ENCODE measurements at regions not wholly inside any gene's neighbourhood (a gene's known extent, or its start where the extent isn't known, plus 50 kb on each side); places are given as distances from the start of the nearest gene placed in this dataset.
"Not testable (repeated sequence)": the region's sequence is repeated elsewhere in the genome, so short reads cannot be mapped to it uniquely, and the experiment has no call there.

DNA sequence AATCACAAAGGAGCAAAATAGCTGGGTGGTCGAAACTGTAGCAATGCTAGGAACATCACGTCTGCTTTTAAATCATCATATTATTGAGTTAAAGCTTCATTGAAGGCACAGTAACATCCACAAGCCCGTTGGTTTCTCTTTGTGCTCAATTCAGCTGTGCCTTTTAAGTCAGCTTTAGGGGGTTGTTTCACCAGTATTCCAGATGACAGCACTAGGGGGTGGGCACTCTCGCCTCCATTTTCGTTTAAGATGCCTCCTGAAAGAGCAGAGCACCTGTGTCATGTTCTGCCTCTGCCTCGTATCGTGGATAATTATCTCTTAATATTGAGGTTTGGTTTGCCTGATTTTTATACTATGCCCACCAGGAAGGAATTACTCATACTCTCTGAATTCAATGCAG, 139.8 kb upstream of the PTBP2 start:
- DNase-seq (ENCODE audit: extremely low read depth, low read depth): no peak
- no peak for TF ChIP-seq CTCF (IDR thresholded peaks at IDR 0.05; ENCODE audit: low read depth, low read length)

DNA sequence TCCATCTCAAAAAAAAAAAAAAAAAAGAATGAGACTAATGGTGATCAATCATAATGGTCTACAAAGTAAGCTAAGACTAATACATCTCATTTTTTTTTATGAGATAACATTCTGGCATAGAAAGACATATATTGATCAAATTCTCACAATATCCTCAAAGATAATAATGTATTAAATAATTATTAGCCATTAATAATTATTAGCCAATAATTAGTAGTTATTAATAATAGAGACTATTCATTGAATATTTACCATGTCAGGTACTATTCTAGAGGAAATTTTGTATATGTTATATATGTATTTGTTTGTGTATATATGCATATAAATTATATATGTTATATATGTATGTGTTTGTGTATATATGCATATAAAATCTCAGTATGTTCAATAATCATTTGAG, 137.7 kb upstream of the PTBP2 start:
- DNase-seq (ENCODE audit: extremely low read depth, low read depth): no peak
- TF ChIP-seq CTCF (IDR thresholded peaks at IDR 0.05; ENCODE audit: low read depth, low read length): no peak

DNA sequence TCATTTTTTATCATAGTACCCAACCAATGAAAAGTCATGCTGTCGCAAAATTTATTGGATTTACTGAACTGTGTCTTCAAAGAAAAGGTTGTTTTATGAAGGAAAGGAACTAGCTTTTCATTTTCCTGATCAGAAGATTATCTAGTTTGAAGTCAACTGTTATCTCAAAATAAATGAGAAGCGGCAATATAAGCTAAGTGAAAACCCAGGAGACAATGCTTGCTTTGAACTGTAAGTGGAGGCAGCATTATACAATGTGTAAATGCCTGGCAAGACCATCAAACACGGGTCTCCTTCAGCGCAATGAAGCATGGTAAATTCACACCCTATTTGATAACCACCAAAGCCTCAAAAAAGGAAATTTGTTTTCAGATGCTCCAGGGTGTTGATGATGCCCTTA, 134.4 kb upstream of the PTBP2 start:
- no peak for DNase-seq (ENCODE audit: extremely low read depth, low read depth)
- TF ChIP-seq CTCF (IDR thresholded peaks at IDR 0.05; ENCODE audit: low read depth, low read length): no peak

DNA sequence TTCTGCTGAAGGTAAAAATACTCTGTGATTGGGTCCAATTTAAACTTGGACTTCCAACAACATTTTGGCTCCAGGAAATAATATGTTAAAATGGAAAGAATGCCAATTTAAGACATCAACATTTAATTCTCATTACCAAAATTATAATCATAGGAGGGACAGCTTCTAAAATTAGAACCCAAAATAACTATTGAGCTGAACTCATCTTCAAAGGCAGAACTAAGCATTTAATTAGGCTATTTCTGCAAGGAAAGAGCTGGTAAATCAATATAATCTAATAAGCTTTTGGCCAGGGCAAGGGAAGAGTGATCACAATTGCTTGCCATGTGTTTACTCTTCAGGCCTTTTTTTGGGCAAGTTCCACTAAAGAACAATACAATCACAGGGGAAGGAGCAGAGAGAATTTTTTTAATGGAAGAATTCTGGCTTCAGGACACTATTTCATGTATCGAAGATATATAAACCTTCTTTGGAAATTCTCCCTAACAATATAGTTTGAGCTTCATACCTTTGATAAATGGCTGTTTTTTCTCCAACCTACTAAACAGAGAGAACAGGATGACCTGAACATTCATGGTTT, 133.1 kb upstream of the PTBP2 start:
- TF ChIP-seq CTCF (IDR thresholded peaks at IDR 0.05; ENCODE audit: low read depth, low read length): no peak
- no peak for DNase-seq (ENCODE audit: extremely low read depth, low read depth)

- DNase-seq (ENCODE audit: extremely low read depth, low read depth): not testable (repeated sequence)
These were observed 126.1 kb upstream of the PTBP2 start for GRCh38 chr1:96595530-96595929.

DNA sequence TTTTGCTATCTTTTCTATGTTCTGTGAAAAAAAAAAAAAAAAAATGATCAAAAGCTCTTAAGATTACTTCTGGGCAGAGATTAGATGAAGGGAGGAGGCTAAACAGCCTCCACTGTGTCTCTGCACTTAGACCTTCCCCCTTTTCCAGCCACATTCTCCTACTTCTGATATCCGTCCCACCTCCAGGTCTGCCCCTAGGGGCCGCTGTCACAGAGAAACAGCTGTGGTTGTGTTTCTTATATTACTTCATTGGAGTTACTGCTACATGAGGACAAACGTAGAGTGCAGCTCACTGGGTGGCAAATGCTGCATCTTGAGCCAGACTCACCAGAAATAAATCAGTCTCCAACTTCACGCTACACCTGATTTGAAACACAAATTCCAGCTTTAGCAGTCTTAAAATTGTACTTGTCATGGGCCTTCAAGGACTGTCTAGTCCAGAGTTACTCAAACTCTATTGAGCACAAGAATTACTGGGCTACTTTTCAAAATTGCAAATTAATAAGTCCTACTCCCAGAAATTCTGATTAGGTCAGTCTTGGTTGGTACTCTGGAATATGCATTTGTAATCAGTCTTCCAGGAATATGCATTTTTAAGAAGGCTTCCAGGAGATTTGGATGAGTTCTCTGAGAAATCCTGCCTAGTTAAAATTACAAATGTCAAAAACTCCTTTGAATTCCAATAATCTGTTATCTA, 125.2 kb upstream of the PTBP2 start:
- peak; percentile 43 for TF ChIP-seq CTCF (IDR thresholded peaks at IDR 0.05; ENCODE audit: low read depth, low read length)
- no peak for DNase-seq (ENCODE audit: extremely low read depth, low read depth)

DNA sequence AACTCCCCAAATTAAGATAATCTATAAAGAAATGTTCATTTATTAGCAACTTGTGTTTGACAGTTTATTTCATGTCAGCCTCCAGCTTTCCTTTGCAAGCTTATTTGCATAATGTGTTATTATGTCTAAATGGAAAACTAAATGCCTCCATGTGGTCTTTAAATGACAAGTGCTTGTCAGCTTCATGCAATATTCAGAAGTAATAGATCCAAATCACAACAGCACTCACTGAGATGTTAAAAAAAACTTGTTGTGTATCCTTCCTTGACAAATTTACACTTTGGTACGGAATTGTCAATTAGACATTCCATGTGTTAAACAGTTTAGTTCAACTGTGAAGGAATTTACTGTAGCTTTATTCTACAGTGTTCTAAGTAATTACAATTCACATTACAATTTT, 124.4 kb upstream of the PTBP2 start:
- DNase-seq (ENCODE audit: extremely low read depth, low read depth): no peak
- TF ChIP-seq CTCF (IDR thresholded peaks at IDR 0.05; ENCODE audit: low read depth, low read length): no peak

All from AG09319 (cell line).